GM21717 (cell line): ENCODE measurements at regions not wholly inside any gene's neighbourhood (a gene's known extent, or its start where the extent isn't known, plus 50 kb on each side); places are given as distances from the start of the nearest gene placed in this dataset.
"Not testable (repeated sequence)": the region's sequence is repeated elsewhere in the genome, so short reads cannot be mapped to it uniquely, and the experiment has no call there.

Source experiments
- ATAC-seq: cut with Tn5 transposase; IDR thresholded peaks from one replicate; pipeline ENCODE4 v1.9.1; 2021; ENCODE audit warnings: mild to moderate bottlenecking, moderate library complexity; ENCODE audit not compliant: unreplicated experiment

DNA sequence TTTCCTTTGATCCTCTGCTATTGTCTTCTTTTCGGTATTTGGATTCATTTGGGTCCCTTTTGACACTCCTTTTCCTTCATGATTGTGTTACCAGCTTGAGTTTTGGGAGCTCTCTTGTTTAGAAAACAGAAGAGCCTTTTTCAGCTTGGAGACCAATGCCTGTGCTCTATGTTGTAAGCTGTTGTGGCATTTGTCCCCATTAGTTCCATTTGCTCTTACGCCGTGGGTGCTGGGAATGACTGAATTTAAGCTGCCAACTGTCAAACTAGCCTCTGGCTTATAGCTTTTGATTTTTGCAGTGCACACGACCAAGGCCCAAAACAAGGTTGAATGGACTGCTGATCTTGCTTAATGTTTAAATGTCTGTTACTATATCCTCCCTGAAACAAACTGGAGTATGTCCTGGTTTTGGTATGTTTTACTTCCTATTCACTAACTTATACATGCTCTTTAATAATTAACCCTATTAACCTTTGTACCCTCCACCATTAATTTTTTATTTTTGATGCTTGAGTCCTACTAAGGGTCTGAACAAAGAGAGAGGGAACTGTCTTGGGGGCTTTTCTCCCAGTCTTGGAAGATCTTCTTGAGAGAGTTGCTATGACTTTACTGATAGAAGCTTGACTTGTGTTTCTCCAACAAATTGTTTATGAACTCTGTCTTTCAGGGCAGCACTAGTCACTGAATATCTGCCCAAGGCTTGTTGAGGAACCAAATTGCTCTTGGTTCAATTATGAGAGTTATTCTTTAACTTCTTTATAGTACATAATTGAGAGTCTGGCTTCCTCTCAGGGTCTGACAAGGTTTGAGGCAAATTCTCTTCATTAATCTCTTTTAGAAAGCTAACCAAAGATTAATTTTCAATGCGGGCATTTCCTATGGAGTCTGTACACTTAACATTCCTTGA is 100.3 kb upstream of the SIRPG start:
- ATAC-seq = no peak

DNA sequence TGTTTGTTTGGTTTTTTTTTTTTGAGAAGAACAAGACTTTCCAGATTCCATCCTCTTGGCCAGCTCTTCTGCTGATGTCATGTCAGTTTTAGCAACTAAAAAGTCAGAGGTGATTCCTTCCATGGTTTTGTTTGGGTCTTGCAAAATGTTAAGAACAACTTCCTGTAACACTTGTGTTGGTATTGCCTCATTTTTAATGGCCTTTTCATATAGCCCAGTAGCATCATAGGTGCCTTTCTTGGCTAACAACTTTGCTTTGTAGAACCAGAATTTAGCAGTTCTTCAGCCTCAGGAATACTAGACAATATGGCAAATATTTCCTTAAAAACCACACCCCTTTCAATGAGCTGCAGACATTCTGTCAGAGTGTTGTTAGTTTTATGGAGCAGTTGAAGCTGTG is 99.5 kb upstream of the SIRPG start:
- no peak for ATAC-seq

DNA sequence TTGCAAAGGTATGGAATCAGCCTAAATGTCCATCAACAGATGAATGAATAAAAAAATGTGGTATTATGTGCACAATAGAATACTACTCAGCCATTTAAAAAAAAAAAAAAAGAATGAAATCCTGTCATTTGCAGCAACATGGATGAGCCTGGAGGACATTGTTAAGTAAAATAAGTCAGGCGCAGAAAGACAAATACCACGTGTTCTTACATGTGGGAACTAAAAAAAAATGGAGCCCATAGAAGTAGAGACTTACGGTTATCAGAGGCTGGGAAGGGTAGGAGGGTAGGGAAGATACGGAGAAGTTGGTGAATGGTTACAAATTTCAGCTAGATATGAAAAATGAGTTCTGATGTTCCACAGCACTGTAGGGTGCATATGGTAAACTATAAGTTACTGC is 97.2 kb upstream of the SIRPG start:
- no peak for ATAC-seq

DNA sequence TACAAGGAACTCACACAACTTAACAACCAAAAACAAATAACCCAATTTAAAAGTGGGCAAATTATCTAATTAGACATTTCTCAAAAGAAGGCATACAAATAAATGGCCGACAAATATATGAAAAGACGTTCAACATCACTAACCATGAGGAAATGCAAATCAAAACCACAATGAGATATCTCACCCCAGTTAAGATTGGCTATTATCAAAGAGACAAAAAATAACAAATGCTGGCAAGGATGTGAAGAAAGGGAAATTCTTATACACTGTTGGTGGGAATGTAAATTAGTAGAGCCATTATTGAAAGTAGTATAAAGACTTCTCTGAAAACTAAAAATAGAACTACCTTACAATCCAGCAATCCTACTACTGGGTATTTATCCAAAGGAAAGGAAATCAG is 96.7 kb upstream of the SIRPG start:
- ATAC-seq = no peak

DNA sequence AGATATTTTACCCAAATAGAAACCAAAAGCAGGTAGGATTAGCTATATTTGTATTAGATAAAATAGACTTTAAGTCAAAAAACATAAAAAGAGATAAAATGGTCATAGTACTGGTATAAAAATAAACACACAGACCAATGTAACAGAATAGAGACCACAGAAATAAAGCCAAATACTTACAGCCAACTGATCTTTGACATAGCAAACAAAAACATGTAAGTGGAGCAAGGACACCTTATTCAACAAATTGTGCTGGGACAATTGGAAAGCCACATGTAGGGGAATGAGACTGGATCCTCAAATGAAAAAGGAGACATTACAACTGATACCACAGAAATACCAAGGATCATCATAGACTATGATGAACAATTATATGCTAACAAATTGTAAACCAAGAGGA is 94.5 kb upstream of the SIRPG start:
- no peak for ATAC-seq

DNA sequence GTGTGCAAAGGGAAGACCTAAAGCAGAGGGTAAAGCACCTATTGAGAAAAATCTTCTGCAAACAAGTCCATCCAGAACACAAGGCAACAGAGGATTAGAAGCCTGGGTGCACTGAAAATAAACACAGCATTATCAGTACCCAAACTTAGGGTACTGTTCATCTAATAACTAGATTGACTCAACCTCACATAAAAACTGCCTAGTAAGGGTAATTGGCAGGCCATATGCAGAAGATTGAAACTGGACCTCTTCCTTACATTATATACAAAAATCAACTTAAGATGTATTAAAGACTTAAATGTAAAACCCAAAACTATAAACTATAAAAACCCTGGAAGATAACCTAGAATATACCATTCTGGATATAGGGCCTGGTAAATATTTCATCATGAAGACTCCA is 91.2 kb upstream of the SIRPG start:
- ATAC-seq = no peak

DNA sequence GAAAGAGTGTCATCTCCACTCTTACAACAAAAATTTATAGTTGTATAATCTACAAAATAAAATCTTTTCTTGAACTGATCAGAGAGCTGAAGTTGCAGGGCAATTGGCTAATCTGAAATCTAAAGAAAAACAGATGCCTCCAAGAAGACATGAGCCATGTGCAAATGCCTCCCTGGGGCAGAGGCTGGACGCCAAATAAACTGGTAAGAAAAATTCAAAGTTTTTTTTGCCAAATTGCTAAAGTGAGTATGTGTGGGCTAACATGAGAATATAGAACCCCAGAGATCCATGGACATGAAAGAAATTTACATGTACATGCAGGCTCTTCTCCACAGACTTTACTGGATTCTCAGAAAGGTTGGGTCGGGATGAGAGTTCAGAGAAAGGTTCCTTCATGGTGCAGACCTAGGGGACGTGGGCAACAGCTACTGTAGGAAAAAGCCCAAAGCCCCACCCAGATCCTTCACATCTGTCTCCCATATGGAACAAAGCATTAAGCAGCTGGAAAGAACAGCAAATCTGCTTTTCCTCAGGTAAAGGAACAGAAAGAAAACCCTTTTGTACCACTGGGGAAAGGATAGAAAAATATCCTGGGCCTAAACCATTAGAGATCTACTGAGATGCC is 90.5 kb upstream of the SIRPG start:
- ATAC-seq = no peak

DNA sequence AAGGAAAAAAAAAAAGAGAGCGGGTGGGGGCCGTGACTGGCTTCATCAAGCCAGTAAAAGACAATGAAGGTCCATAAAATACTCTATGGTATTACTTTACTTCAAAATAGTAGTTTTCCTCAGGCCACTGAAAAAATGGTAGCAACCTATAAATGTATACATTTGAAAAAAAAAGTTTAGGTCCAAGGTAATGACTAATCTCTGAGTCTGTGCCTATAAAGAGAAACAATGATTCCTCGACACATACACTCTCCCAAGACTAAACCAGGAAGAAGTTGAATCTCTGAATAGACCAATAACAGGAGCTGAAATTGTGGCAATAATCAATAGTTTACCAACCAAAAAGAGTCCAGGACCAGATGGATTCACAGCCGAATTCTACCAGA is 84.5 kb upstream of the SIRPG start:
- not testable (repeated sequence) for ATAC-seq

DNA sequence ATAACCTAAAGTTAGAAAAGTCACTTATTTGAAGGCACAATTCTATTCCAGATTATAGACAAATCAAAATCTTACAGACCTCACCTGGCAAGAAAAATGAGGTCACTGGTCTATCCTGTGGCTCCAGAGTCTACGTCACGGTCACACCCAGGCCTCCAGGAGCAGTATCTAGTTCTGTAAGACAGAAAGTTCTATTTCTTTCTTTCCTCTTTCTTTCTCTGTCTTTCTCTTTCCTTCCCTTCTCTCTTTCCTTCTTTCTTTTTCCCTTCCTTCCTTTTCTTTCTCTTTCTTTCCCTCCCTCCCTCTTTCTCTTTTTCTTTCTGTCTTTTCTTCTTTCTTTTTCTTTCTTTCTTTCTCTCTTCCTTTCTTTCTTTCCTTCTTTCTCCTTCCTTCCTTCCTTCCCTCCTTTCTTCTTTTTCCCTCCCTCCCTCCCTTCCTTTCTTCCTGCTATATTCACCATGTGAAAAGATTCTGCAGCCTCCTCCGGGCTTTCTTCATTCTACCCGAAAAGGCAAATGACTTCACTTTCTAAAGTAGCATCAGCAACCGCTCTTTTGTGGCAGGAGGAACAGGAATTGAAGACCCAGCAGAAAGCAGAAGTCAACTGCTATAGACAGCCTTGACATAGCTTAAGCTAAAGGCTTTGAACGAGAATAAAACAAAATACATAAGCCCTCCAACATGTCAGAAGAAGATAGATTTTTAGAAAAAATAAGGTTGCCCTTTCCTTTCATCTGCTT is 83.9 kb upstream of the SIRPG start:
- no peak for ATAC-seq

DNA sequence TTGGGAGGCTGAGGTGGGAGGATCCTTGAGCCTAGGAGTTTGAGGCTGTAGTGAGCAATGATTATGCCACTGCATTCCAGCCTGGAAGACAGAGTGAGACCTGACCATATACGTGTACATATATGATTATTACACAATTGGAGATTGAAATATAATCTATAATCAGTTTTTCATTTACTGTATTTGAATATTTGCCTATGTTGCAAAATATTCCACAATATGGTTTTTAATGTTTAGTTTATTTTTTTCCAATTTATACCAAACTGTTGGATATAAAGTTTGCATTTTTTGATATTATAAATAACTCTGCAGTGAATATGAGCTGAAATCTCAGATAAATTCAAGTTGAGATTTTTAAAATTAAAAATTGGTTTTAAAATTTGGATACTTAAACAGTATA is 79.6 kb upstream of the SIRPG start:
- no peak for ATAC-seq

DNA sequence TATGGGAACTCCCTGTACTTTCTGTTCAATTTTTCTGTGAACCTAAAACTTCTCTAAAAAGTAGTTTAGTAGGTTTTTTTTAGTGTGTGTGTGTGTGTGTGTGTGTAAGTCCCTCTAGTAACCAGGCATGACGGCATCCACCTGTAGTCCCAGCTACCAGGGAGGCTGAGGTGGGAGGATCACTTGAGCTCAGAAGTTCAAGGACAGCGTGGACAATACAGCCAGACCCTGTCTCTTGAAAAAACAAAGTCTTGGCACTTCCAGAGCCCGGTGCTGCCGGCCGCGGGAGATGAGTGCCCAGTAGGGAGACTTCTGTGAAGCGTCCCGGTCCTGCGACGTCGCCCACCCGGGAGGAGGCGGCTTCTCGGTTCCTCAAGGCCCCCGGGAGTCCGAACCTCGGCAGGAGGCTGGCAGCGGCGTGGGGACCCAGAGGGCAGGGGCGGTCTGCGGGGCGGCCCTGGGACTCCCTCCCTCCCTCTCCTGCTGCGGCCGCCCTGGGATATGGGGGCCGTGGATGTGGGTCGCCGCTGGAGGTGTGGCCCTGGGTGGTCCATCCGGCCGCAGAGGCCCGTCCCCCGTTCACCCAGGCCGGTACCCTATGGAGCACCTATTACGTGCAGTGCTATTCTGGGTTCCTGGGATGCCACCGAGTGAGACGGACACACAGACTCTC is 78.0 kb upstream of the SIRPG start:
- no peak for ATAC-seq

DNA sequence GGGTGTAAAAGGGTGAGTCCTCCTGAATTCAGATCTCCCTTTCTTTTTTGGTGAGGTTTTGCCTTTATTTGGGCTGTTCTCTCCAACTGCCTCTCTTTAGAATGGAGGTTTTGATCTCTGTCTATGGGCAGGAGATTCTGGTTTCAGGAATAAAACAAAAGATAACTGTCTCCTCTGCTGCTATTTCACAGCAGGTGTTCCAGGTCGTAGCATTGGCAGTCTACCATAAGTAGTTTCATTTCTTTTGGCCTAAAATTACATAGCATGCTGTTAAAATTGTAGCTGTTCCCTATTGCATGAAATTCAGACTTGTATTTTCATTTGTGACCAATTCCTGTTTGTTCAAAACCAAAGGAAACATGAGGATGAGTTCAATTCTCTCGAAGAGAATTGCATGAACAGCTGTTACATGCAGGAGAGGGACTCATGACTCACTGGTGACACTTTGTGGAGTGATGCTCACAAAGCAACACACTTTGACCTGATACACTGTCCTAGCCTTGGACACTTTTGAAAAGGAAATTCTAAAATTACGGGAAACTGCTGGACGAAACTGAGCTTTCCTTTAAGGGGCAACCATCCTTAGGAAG is 76.8 kb upstream of the SIRPG start:
- ATAC-seq = no peak

DNA sequence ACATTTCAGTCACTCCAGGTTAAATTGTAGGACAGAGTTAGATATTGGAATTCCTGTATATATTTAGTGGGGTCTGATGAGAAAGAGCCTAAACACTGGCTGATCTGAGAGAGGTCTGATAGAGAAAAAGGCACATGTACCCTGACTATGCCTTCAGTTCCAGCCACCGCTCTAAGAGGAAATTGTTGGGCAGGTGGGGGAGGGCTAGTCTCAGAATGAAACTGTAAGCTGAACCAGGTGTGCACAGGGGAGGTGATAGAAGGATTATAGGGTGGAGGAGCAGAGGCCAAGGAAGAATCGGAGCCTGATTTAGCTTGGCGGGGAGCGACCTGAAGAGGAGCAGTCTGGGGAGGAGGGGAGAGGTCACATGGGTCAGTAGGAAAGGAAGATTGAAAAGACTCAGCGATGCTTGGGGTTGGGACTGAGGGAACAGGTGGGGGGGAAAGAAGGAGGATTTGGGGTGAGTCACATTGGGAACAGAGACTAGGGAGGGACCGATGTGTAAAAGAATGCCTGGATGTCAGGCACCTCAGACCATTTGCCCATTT is 74.3 kb upstream of the SIRPG start:
- ATAC-seq = not testable (repeated sequence)

DNA sequence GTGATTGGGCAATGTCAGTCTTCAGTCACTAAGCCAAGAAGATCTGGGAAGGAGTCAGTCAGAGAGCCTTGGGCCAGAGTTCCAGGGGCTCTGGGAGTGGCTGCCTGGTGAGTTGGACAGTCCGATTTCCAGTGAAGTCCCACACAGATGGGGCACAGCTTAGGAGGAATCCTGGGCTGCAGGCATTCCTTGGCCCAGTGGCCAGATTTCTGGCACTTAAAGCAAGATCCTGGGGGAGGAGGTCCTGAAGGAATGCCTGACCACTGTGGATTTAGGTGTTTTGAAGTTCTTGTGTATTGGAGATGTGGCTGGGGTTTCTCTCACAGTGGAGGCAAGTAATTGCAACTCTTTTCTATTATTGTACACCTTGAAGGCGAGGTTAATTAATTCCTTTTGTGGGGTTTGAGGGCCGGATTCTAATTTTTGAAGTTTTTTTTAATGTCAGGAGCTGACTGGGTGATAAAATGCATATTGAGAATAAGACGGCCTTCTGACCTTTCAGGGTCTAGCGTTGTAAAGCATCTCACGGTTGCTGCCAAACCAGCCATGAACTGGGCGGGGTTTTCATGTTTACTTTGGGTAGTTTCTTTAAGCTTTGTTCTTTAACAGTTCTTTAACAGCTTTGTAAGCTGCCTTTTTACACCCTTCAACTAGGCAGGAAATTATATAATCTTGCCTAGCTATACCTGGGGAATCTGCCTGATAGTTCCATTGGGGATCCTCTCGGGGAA is 73.6 kb upstream of the SIRPG start:
- not testable (repeated sequence) for ATAC-seq

DNA sequence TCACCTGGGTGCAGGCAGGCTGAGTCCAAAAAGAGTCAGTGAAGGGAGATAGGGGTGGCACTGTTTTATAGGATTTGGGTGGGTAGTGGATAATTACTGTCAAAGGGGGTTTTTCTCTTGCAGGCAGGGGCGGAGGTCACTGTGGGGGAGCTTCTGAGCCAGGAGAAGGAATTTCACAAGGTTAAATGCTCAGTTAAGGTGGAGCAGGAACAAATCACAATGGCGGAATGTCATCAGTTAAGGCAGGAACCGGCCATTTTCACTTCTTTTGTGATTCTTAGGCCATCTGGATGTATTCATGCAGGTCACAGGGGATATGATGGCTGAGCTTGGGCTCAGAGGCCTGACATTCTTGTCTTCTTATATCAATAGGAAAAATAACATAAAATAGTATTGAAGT is 69.7 kb upstream of the SIRPG start:
- ATAC-seq = not testable (repeated sequence)

DNA sequence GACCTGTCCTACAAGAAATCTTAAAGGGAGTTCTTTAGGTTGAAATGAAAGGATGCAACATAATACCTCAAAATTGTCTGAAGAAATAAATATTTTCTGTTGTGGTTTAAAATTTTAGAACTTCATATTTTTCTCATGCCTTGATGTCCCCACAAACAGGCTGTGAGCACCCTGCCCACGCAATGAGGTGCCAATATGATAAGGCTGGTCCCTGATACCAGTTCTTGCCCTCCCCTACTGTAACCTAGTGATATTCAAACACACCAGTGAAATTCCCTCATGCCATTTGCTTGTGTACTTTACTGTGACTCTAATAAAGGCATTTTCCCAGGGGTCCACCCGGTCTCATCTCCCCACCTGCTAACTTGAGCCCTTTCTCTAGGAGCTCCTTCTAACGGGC is 67.3 kb upstream of the SIRPG start:
- ATAC-seq = no peak

DNA sequence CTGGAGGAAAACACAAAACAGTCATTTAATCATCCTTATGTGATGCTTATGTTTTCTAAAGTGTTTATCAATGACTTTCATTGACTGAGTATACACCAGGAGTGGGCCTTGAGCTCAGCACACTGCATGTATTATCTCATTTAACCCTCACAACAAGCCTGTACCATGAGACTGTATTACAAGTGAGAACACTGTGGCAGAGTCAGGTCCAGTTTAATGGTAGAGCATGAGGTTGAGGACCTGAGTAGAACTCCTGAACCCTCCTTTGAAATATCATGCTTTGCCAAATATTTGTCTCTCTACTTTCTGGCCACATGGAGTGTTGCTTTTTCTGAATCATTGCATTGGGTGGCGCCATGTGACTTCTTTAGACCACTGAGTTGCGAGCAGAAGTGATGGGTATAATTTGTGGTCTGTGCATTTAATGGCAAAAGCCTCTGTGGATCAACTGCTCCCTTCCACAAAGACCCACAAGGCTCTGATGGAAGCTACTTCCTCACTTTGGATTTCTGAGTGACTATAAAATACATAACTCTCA is 65.0 kb upstream of the SIRPG start:
- ATAC-seq = no peak

DNA sequence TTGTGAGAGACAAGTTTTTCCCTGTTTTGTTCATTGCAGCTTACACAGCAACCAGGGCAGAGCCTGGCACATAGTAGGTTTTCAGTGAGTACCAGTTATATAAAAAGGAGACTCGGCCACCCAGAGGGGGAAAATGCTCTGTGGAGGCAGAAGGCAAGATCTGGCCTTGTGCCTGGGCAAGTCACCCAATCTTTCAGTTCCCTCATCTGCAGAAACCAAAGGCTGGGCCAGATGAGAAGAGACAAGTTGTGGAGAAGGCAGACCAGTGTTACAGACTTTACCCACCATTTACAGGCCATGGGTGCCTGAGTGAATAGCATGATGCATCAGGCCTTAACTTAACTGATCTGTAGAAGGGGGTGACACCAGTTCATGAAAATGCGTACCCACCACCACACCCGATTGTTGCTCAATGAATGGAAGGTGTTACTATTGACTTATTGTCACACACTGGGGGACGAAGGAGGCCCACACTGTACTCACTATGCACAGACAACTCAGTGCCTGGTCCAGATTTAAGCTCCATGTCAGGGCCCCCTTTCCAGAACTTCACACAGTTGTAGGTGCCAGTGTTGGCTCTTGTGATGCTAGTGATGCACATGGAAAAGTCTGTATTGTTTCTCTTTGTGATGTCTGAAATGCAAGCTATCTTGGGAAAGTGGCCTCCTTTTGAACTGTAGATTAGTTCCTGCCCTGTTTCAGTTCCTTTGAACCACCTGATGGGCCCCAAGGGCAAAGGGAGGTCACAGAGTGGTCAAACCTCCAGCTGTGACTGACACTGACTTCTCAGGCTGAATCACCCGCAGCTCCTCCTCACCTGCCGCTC is 64.3 kb upstream of the SIRPG start:
- no peak for ATAC-seq
